WTC11 (cell line): ENCODE measurements at regions not wholly inside any gene's neighbourhood (a gene's known extent, or its start where the extent isn't known, plus 50 kb on each side); places are given as distances from the start of the nearest gene placed in this dataset.

Experiments used
- ATAC-seq: fragments of 200-7000 bp; cut with Tn5 transposase; 2 replicates; pipeline ENCODE4 v1.10.0; 2021; ENCODE audit warnings: mild to moderate bottlenecking, moderate library complexity
- CTCF ChIA-PET: fragments of 300-600 bp; sonication (Branson Sonifier 250); formaldehyde crosslinking; loops from one replicate; lab custom pipeline; 2021; ENCODE audit warnings: antibody characterized with exemption; lab: Charles Lee
- POLR2A ChIA-PET: fragments of 350-600 bp; sonication (Branson Sonifier 250); formaldehyde crosslinking; loops from one replicate; lab custom pipeline; 2021; ENCODE audit warnings: antibody characterized with exemption; lab: Charles Lee
- DNase-seq: peaks from one replicate; pipeline ENCODE4 v3.0.0; 2021; ENCODE audit warnings: low spot score
- H3K27ac Mint-ChIP-seq: 2 replicates; pipeline ENCODE4 v1.8.0; 2021; ENCODE audit warnings: mixed read lengths
- H3K27me3 Mint-ChIP-seq: 2 replicates; pipeline ENCODE4 v1.8.0; 2021; ENCODE audit warnings: low read depth, mild to moderate bottlenecking, moderate library complexity, mixed read lengths
- H3K36me3 Mint-ChIP-seq: 2 replicates; pipeline ENCODE4 v1.8.0; 2021; ENCODE audit warnings: mixed read lengths
- H3K4me1 Mint-ChIP-seq: 2 replicates; pipeline ENCODE4 v1.8.0; 2022; ENCODE audit warnings: mixed read lengths
- H3K4me3 Mint-ChIP-seq: 2 replicates; pipeline ENCODE4 v1.8.0; 2021; ENCODE audit warnings: mild to moderate bottlenecking, moderate library complexity, mixed read lengths
- H3K9me3 Mint-ChIP-seq: 2 replicates; pipeline ENCODE4 v1.8.0; 2021; ENCODE audit warnings: mixed read lengths
- CREM ChIP-seq: sonication (generic); formaldehyde crosslinking; IDR thresholded peaks from 2 replicates; pipeline ENCODE4 v1.8.1; 2022; ENCODE audit warnings: mild to moderate bottlenecking, missing genetic modification reagents, moderate library complexity
- CTCF ChIP-seq: fragments of 200-600 bp; IDR thresholded peaks from 2 replicates; pipeline ENCODE4 v1.8.0; 2022; ENCODE audit warnings: antibody characterized with exemption
- E2F4 ChIP-seq: sonication (generic); formaldehyde crosslinking; IDR thresholded peaks from 2 replicates; pipeline ENCODE4 v1.8.1; 2022; ENCODE audit warnings: low read depth, mild to moderate bottlenecking, moderate library complexity, missing genetic modification reagents, borderline replicate concordance
- ELF4 ChIP-seq: sonication (generic); formaldehyde crosslinking; IDR thresholded peaks from 2 replicates; pipeline ENCODE4 v1.8.1; 2022; ENCODE audit warnings: low read depth, mild to moderate bottlenecking, moderate library complexity, missing genetic modification reagents
- ESRRA ChIP-seq: sonication (generic); formaldehyde crosslinking; IDR thresholded peaks from 2 replicates; pipeline ENCODE4 v1.8.1; 2022; ENCODE audit warnings: mild to moderate bottlenecking, missing genetic modification reagents, borderline replicate concordance
- FOXK1 ChIP-seq: sonication (generic); formaldehyde crosslinking; IDR thresholded peaks from 2 replicates; pipeline ENCODE4 v1.8.0; 2022; ENCODE audit warnings: mild to moderate bottlenecking, moderate library complexity, missing genetic modification reagents
- GABPB1 ChIP-seq: sonication (generic); formaldehyde crosslinking; IDR thresholded peaks from 2 replicates; pipeline ENCODE4 v1.8.1; 2023; ENCODE audit warnings: mild to moderate bottlenecking, missing genetic modification reagents
- HMGA2 ChIP-seq: fragments of 250-450 bp; sonication (Bioruptor Pico); IDR thresholded peaks from 2 replicates; pipeline ENCODE4 v1.4.0; 2021; ENCODE audit warnings: mild to moderate bottlenecking, moderate library complexity
- JUN ChIP-seq: sonication (generic); formaldehyde crosslinking; IDR thresholded peaks from 2 replicates; pipeline ENCODE4 v1.8.0; 2023; ENCODE audit warnings: mild to moderate bottlenecking, missing genetic modification reagents
- MAX ChIP-seq: sonication (generic); formaldehyde crosslinking; IDR thresholded peaks from 2 replicates; pipeline ENCODE4 v1.8.0; 2022; ENCODE audit warnings: mild to moderate bottlenecking, missing genetic modification reagents
- MXD4 ChIP-seq: fragments of 250-450 bp; sonication (Bioruptor Pico); IDR thresholded peaks from 2 replicates; pipeline ENCODE4 v1.8.0; 2021; ENCODE audit warnings: mild to moderate bottlenecking, moderate library complexity, borderline replicate concordance
- NR3C1 ChIP-seq: sonication (generic); formaldehyde crosslinking; conservative IDR thresholded peaks from 2 replicates; pipeline ENCODE4 v1.8.1; 2023; ENCODE audit warnings: low read depth, mild to moderate bottlenecking, missing genetic modification reagents
- OVOL2 ChIP-seq: fragments of 250-450 bp; sonication (Bioruptor Pico); IDR thresholded peaks from 2 replicates; pipeline ENCODE4 v1.9.0; 2021; ENCODE audit warnings: mild to moderate bottlenecking, borderline replicate concordance
- RORB ChIP-seq: fragments of 250-450 bp; sonication (Bioruptor Pico); IDR thresholded peaks from 2 replicates; pipeline ENCODE4 v1.9.0; 2021; ENCODE audit warnings: mild to moderate bottlenecking
- SMAD3 ChIP-seq: sonication (generic); formaldehyde crosslinking; IDR thresholded peaks from 2 replicates; pipeline ENCODE4 v1.8.0; 2022; ENCODE audit warnings: missing genetic modification reagents, mild to moderate bottlenecking, borderline replicate concordance
- SOX15 ChIP-seq: fragments of 250-450 bp; sonication (Bioruptor Pico); IDR thresholded peaks from 2 replicates; pipeline ENCODE4 v1.9.0; 2021; ENCODE audit warnings: mild to moderate bottlenecking
- USF1 ChIP-seq: sonication (generic); formaldehyde crosslinking; IDR thresholded peaks from 2 replicates; pipeline ENCODE4 v1.8.0; 2022; ENCODE audit warnings: mild to moderate bottlenecking, missing genetic modification reagents
- ZNF121 ChIP-seq: sonication (generic); formaldehyde crosslinking; IDR thresholded peaks from 2 replicates; pipeline ENCODE4 v1.8.0; 2023; ENCODE audit warnings: missing genetic modification reagents
- ZNF416 ChIP-seq: fragments of 250-450 bp; sonication (Bioruptor Pico); IDR thresholded peaks from 2 replicates; pipeline ENCODE4 v1.9.0; 2021; ENCODE audit warnings: mild to moderate bottlenecking, inconsistent platforms
- TF ChIP-seq, protein P1 (sequence below): fragments of 250-450 bp; sonication (Bioruptor Pico); IDR thresholded peaks from 2 replicates; pipeline ENCODE4 v1.8.0; 2021; ENCODE audit warnings: mild to moderate bottlenecking
- TF ChIP-seq, protein P2 (sequence below): sonication (generic); formaldehyde crosslinking; IDR thresholded peaks from 2 replicates; pipeline ENCODE4 v1.8.0; 2022; ENCODE audit warnings: mild to moderate bottlenecking, missing genetic modification reagents

DNA sequence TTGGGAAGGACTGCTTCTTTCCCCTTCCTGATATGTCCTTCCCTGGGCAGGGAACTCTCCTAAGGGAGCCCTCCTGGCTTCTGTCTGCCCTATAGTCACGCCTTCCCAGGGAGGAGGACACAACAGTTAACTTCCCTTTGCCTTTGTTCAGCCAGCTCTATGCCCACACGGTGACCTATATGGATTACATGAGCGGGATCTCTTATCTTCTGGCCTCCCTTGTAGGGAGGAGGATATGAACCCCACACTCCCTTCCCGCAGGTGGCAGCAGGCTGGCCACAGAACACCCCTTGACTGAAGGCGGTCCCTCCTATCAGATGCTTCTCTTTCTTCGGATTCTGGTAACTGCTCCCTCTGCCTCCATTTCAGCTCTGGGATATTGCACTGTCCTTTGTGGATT is 135.6 kb upstream of the MAX start (continued):
- TF ChIP-seq SMAD3 (CRISPR knock-in tag) = no peak
- no peak for TF ChIP-seq ELF4 (CRISPR knock-in tag)
- no peak for TF ChIP-seq NR3C1

DNA sequence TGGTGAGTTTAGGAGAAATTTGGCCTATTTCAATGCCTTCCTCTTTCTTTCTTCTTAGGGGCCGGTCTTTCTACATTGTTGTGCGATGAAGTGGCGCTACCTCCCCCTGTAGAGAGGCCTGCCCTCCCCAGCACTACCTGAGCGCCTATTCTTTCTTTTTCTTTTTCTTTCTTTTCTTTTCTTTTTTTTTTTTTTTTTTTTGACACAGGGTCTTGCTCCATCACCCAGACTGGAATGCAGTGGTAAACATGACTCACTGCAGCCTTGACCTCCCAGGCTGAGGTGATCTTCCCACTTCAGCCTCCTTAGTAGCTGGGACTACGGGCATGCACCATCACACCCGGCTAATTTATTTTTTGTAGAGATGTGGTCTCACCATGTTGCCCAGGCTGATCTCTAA is 136.1 kb upstream of the MAX start:
- POLR2A ChIA-PET = interaction anchor here (0.7 to 1.1 kb wide), 2 partner anchors 15 to 17 kb away, joined by 3 to 7 read pairs; no protein-coding TSS in a partner anchor
- CTCF ChIA-PET = interaction anchor here (0.7 kb wide), 1 partner anchor 95 kb away, joined by 3 read pairs; no protein-coding TSS in a partner anchor

More for the DNA sequence above, 136.1 kb upstream of the MAX start:
- no peak; the same call in 1 of the 2 replicates for ATAC-seq
- no peaks in the 10 kb centered on the region for H3K36me3 Mint-ChIP-seq
- DNase-seq = no peak
- no peak overlapping the region for H3K4me3 Mint-ChIP-seq
- H3K4me1 Mint-ChIP-seq = peaks cover 23% of the 10 kb centered on the region
- no peaks in the 10 kb centered on the region for H3K9me3 Mint-ChIP-seq
- no peak overlapping the region for H3K27ac Mint-ChIP-seq
- H3K27me3 Mint-ChIP-seq = no peaks in the 10 kb centered on the region
- TF ChIP-seq, protein P1, sequence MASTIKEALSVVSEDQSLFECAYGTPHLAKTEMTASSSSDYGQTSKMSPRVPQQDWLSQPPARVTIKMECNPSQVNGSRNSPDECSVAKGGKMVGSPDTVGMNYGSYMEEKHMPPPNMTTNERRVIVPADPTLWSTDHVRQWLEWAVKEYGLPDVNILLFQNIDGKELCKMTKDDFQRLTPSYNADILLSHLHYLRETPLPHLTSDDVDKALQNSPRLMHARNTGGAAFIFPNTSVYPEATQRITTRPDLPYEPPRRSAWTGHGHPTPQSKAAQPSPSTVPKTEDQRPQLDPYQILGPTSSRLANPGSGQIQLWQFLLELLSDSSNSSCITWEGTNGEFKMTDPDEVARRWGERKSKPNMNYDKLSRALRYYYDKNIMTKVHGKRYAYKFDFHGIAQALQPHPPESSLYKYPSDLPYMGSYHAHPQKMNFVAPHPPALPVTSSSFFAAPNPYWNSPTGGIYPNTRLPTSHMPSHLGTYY (CRISPR knock-in tag) = no peak
- TF ChIP-seq USF1 (no peak), ZNF416 (CRISPR knock-in tag) (no peak), HMGA2 (CRISPR knock-in tag) (no peak), E2F4 (CRISPR knock-in tag) (no peak), CREM (CRISPR knock-in tag) (no peak), MXD4 (CRISPR knock-in tag) (no peak), FOXK1 (CRISPR knock-in tag) (no peak), OVOL2 (CRISPR knock-in tag) (no peak), ESRRA (CRISPR knock-in tag) (no peak), CTCF (no peak), ZNF121 (CRISPR knock-in tag) (no peak), MAX (CRISPR knock-in tag) (no peak), SOX15 (CRISPR knock-in tag) (no peak), GABPB1 (no peak), RORB (CRISPR knock-in tag) (no peak), JUN (CRISPR knock-in tag) (no peak)
- TF ChIP-seq, protein P2, sequence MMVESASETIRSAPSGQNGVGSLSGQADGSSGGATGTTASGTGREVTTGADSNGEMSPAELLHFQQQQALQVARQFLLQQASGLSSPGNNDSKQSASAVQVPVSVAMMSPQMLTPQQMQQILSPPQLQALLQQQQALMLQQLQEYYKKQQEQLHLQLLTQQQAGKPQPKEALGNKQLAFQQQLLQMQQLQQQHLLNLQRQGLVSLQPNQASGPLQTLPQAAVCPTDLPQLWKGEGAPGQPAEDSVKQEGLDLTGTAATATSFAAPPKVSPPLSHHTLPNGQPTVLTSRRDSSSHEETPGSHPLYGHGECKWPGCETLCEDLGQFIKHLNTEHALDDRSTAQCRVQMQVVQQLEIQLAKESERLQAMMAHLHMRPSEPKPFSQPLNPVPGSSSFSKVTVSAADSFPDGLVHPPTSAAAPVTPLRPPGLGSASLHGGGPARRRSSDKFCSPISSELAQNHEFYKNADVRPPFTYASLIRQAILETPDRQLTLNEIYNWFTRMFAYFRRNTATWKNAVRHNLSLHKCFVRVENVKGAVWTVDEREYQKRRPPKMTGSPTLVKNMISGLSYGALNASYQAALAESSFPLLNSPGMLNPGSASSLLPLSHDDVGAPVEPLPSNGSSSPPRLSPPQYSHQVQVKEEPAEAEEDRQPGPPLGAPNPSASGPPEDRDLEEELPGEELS (CRISPR knock-in tag) = no peak
- TF ChIP-seq, all 79 proteins: peak for 0
